ENCODE measurements at regions not wholly inside any gene's neighbourhood (a gene's known extent, or its start where the extent isn't known, plus 50 kb on each side); places are given as distances from the start of the nearest gene placed in this dataset.

DNA sequence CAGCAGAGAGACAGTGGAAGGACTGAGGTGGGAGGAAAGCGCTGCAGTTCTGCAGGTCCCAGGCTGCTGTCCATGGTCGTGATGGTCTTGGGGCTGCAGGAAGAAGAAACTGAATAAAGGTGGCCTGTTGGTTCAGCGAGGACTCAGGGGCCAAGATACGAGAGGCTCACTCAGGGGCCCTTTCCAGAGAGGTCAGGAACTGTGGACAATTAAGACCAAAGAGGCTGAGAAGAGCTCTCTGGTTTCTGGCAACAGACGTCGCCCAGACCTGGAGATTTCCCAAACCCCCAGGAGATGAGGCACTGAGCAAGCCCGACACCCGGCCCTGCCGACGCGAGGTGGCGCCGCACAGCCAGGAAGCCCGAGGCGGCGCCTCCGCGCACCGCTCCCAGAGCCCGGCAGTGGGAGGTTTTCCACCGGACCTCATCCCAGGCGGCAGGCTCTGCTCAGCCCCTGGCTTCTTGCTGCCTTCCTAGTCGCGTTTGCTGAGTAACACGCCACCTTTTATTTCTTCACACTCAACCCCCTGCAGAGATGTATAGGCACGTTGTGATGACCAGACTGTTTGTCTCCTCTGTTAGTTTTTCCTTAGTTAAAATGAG is 56.4 kb upstream of the ARRDC4 start:
- no peak for TF ChIP-seq POLR2AphosphoS5 (IDR thresholded peaks at IDR 0.05; ENCODE audit: low read depth, low read length)
- TF ChIP-seq TAF1 (IDR thresholded peaks at IDR 0.05; ENCODE audit: borderline replicate concordance, insufficient read depth, low read length), result no peak

Data from PFSK-1 (cell line).